LNCAP (cell line): ENCODE measurements at regions not wholly inside any gene's neighbourhood (a gene's known extent, or its start where the extent isn't known, plus 50 kb on each side); places are given as distances from the start of the nearest gene placed in this dataset.

Experiments
- TF ChIP-seq, protein P1 (sequence below): fragments of 450-650 bp; IDR thresholded peaks from 2 replicates; pipeline ENCODE4 v1.5.1; 2017; ENCODE audit warnings: mild to moderate bottlenecking

DNA sequence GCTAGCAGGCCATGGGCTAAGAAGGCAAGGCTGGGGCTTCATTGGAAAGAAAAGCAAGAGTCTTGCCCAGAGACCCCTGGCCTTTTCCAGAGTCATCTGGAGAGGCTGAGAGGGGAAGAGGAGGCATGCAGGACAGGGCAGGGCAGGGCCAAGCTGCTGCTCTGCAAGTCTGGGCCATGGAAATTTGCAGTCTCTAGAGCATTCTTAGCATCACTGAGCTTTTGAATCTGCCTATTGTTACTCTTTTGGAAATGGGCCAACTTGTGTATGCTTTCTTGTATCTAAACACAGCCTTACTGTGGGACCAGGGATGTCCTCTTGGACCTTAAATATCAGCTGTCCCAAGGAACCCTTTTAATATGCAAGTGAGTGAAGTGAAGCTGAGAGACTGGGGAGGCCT is 560.5 kb downstream of the MID1IP1 start:
- TF ChIP-seq, protein P1, sequence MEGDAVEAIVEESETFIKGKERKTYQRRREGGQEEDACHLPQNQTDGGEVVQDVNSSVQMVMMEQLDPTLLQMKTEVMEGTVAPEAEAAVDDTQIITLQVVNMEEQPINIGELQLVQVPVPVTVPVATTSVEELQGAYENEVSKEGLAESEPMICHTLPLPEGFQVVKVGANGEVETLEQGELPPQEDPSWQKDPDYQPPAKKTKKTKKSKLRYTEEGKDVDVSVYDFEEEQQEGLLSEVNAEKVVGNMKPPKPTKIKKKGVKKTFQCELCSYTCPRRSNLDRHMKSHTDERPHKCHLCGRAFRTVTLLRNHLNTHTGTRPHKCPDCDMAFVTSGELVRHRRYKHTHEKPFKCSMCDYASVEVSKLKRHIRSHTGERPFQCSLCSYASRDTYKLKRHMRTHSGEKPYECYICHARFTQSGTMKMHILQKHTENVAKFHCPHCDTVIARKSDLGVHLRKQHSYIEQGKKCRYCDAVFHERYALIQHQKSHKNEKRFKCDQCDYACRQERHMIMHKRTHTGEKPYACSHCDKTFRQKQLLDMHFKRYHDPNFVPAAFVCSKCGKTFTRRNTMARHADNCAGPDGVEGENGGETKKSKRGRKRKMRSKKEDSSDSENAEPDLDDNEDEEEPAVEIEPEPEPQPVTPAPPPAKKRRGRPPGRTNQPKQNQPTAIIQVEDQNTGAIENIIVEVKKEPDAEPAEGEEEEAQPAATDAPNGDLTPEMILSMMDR, result no peak

DNA sequence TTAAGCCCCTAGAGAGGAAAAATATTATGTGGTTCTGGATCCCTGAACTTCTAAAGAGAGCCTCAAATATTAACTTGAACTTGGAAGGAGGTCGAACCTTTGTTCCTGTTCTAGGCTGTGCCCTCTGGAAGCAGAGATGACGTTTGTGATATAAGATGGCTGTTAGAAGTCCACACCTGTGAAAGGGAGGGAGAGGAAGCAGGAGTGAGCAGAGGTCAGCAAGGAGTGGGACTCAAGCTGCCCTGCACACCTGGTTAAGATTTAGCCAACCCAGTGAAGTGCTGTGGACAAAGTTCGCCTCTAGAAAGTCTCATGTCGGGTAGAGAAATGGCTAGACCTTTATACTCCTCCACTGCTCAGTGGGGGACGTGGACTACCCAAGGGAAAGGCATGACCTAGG is 566.2 kb downstream of the MID1IP1 start:
- TF ChIP-seq, protein P1, result no peak

DNA sequence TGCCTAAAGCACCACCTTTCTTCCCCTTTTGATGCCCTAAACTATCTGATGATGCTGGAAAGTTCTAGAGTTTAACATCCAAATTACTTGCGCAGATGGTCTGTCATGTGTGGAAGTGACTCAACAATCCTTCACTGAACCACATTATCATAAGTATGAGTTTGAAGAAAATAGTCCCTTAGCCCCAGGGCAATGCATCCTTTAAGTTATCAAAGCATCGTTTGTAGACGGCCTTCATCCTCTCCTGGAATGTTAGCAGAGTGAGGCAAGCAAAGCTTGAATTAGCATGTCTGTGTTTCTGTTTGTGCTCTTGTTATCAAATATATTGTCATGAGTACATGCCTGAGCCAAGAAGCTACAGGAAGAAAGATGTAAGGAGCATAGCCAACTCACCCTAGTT is 570.9 kb downstream of the MID1IP1 start:
- TF ChIP-seq, protein P1, result no peak

DNA sequence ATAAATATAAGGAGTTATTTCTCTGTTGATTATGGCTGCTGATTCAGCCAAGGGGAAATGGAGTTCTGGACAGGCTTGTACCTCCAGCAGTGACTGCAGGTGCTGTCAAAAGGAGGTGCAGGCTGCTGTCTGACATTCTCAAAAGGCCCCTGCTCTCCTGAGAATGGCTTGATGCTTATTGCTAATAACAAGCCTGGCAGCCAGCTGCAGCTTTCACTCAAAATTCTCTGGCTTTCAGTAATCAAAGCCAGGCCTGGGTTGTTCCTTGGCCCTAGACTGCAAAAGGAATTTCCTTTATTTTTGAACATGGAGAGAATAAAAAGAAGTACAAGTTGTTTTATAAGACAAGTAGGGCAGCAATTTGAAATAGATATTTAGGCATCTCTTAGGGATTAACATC is 575.9 kb downstream of the MID1IP1 start:
- TF ChIP-seq, protein P1, result no peak

DNA sequence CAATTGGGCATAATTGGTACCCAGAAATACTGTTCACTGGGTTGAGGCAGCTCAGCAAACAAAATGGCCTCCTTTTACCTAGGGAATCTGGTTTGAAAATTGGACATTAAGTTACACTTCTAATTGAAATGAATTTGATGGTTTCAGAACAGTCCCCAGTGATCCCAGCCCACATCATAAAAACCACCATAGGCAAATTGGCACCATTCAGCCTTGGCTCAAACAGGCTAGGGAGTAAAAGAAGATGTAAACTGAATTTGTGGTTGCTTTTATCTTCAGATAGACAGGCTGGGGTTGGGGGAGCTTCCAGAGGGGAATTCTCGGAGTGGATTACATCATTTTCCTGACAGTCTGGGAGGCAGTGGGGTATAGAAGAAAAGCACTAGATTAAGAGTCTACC is 576.5 kb downstream of the MID1IP1 start:
- TF ChIP-seq, protein P1, result no peak

DNA sequence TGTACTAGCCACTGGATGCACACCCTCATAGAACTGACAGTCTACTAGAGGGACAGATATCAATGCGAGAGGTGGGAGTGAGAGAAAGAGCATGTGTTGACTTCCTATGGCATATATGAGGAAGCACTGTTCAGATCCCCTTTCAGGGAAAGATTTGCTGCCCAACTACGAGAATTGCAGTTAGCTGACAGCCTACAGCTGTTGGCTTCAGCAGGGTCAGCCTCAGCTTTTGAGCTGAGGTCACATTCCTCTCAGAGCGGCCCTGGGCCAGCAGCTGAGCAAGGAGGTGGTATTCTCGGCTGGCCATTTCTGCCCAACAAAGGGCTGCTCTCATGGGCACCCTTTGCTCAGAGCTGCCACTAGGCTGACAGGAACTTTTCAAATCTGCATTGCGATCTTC is 580.2 kb downstream of the MID1IP1 start:
- TF ChIP-seq, protein P1, result no peak

DNA sequence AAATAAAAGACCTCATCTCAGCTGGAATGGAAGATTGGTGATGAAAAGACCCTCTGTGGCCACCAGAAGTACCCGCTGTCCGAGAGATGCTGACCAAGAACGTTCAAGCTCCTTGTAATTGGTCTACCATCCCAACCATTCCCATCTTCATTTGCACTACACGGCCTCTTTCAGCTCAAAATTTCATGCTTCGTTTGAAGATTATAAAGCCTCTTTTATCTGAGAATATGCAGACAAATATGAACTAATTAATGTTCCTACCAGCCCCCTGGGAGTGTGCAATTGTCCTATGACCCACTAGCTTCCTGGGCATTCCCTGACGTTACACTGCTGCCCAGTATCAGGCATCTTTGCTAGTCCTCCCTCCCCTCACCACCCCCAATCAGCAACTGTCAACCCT is 583.7 kb downstream of the MID1IP1 start:
- TF ChIP-seq, protein P1, result no peak

DNA sequence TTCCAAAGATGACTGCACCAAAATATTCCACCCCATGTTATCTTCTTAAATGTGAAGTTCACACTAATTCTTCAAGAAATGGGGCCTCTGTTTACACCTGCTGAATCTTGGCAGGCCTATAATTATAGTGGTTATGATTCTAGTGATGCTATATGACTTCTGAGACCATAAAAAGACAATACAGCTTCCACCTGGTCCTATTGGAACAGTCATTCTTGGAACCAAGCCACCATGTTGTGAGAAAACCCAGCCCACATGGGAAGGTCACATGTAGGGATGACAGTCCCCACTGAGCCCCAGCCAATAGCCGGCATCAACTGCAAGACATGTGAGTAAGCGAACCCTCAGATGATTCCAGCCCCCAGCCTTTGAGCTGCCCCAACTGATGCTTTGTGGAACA is 587.5 kb downstream of the MID1IP1 start:
- TF ChIP-seq, protein P1, result no peak
